GM10266 (cell line): ENCODE measurements at regions not wholly inside any gene's neighbourhood (a gene's known extent, or its start where the extent isn't known, plus 50 kb on each side); places are given as distances from the start of the nearest gene placed in this dataset.

ENCODE experiments used
- DNase-seq: peaks from one replicate; pipeline ENCODE4 v3.0.0; 2012; ENCODE audit errors: extremely low spot score
- CTCF ChIP-seq: IDR thresholded peaks from 2 replicates; pipeline ENCODE4 v1.5.1; 2012; ENCODE audit warnings: mild to moderate bottlenecking, low read depth; ENCODE audit not compliant: control insufficient read depth, insufficient read depth; ENCODE audit errors: missing control alignments

DNA sequence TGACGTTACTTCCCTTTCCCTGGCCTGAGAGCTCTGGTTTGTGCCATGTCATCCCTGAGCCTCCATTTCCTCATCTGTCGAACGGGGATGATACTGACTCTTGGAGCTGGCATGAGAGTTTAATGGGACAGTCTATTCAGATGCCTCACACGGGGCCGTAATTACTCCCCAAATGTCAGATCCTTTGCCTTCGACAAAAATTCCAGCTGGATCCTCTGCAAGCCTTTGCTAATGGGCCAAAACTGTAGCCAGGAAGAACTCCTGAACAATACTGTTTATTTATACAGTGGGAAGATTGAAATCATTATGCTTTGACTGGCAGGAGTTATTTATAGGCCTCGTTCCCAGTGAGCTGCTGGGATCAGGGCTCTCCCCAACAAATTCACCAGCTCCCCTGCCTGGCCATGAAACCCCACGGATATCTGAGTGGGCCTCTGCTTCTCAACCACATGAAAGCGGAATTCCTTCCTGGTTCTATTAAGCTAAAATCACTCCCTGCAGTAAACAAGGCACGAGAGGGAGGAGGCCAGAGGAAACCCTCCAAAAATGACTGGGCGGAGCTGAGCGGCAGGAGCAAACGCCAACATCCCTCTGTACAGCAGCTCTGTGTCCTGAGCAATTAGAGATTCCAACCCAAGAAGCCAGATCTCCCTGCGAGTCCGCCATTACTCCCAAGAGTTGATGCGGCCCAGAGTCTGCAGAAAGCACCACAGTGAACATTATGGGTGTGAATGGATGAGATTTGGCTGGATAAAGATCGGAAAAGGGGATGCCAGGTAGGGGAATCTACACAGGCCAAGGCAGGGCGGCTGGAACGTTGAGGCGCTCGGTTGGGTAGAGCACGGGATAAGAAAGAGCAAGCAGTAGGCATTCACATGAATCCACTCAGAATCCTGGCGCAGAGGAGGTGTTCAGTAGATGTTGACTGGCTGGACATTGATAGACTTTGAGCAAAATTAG, 326.1 kb downstream of the BCL11B start:
- TF ChIP-seq CTCF, result no peak
- DNase-seq, result no peak

DNA sequence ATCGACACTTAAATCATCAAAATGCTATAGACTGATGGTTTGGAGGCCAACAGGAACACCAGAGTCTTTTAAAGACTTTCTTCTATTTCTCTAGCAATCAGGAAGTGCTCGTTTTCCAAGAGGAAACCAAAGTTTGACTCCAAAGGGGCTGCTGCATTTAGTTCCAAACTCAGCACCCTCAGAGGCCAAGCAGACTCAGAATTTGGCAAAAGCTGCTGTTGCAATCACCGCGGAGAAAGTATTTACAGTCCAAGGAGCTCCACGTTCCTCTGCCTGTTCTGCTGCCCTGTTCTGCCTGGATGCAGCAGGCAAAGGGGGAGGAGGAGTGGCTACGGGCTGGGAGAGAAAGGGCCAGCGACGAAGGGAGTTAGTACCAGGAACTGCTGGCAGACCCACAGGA, 325.1 kb downstream of the BCL11B start:
- TF ChIP-seq CTCF, result no peak
- no peak for DNase-seq

DNA sequence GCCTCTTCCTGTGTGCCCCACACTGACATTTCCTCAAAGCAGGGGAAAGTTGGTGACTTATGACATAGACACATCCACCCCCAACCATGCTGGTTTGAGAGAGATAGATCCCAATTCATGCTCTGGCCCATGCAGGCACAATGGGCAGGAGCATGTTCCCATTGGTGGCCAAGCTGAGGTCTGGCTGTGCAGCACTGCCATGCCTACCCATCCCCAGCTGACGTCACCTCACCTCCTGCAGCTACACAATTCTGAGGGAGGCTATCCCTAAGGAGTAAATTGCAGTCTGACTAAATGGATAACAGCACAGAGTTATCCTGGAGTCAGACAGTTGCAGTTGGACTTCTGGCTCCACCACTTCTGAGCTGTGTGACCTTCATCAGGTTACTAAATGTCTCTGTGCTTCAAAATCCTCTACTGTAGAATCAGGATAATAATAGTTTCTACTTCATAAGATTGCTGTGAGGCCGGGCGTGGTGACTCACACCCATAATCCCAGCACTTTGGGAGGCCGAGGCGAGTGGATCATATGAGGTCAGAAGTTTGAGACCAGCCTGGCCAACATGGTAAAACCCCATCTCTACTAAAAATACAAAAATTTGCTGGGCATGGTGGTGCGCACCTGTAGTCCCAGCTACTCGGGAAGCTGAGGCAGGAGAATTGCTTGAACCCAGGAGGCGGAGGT, 323.9 kb downstream of the BCL11B start:
- no peak for DNase-seq
- no peak for TF ChIP-seq CTCF

GRCh38 chr14:98949051-98949450, 322.9 kb downstream of the BCL11B start:
- no peak for TF ChIP-seq CTCF
- DNase-seq, result no peak

DNA sequence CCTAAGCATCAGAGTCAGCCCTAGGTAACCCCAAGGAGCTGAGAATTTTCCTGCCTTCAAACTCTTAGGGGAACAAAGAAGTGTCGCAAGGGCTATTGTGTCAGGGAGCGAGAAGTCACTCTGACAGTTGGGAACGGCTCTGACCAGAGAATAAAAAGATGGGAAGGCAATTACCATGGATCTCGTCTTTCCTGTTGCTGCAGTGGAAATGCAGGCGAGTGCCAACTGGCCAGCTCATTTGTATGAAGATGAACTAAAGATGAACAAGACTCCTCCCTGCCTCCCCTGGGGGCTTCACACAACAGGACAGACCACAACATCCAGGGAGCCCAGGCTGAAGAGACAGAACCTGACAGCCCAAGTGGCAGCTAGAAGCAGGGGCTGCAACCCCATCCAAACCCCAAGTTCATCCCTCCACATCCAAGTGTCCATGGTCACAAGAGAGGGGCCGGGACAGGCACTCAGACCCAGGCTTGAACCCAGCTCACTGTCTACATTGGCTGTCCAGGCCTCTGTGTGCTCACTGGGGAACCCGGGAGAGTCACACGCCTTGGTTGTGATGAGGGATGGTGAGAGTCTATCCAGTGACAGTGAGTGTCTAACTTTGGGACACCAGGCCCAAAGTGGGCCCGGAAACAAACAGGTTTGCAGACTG, 322.4 kb downstream of the BCL11B start:
- TF ChIP-seq CTCF, result no peak
- DNase-seq, result no peak

DNA sequence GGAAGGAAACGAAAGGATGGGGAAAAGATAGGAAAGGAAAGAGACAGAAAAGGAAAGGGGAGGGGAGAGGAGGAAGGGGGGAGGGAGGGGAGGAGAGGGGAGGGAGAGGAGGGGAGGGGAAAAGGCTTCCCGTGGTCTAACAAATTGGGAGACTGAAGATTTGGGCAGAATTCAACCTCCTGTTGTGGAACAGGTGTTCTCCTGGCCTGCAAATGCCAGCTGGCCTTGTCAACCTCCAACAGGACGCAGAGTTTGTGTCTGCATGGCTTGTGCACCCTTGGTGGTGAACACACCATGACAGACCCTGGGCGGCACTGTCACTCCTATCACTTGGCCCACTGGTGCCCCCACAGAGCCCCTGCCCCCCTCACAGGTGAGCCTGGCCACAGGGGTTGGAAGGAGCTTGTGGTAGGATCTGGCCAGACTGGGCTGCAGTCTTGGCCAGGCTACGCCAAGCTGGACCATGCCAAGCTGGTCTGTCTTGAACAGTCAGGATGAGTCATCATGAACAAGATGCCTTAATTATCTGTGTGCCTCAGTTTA, 321.6 kb downstream of the BCL11B start:
- no peak for TF ChIP-seq CTCF
- DNase-seq, result no peak
